Ramos (cell line): ENCODE measurements at regions not wholly inside any gene's neighbourhood (a gene's known extent, or its start where the extent isn't known, plus 50 kb on each side); places are given as distances from the start of the nearest gene placed in this dataset.

Source experiments
- in situ Hi-C: fragments of 300-500 bp; cut with MboI; formaldehyde crosslinking; loops from one replicate; pipeline ENCODE4 v1.14.3; 2022; ENCODE audit warnings: low sequenced_read_pairs; ENCODE audit not compliant: unreplicated experiment

GRCh38 chr6:27091661-27092315 is 155.7 kb upstream of the PRSS16 start:
- in situ Hi-C loops = loop anchor here (25.0 kb wide), 1 partner anchor 754 kb away; no protein-coding TSS in a partner anchor

DNA sequence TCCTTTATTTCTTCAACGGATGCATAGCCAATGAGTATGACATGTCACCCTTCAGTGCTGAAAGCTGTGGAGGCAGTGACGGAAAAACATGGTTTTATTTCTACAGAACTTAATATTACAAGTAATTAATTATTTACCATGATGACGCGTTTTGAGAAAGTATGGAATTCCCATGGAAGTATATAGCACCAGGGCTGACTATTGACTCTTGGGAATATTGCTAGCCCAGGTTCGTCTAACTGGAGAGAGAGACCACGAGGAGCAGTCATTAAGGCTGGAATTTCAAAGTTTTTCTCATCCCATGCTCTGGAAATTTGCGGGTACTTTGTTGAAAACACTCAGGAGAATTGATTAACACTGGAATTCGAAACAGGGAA is 155.2 kb upstream of the PRSS16 start:
- in situ Hi-C loops = loop anchor here (25.0 kb wide), 1 partner anchor 755 kb away; no protein-coding TSS in a partner anchor

DNA sequence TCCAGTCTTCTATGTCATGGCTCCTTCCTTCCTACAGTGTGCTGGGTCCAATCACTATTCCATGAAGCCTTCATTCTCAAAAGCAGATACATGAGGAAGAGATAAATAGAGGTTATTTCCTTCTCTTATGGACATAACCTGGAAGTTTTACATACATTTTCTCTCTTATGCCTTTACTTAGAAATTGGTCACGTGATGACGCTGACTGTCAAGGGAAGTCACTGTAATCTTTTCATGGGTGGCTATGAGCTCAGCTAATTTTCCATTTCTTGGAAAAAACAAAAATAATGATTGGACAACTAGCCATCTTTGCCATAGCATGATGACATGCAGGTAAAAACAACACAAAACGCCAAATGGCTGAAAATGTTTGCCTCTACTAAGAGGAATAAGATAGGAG is 151.6 kb upstream of the PRSS16 start:
- in situ Hi-C loops = loop anchor here (25.0 kb wide), 1 partner anchor 759 kb away; no protein-coding TSS in a partner anchor

DNA sequence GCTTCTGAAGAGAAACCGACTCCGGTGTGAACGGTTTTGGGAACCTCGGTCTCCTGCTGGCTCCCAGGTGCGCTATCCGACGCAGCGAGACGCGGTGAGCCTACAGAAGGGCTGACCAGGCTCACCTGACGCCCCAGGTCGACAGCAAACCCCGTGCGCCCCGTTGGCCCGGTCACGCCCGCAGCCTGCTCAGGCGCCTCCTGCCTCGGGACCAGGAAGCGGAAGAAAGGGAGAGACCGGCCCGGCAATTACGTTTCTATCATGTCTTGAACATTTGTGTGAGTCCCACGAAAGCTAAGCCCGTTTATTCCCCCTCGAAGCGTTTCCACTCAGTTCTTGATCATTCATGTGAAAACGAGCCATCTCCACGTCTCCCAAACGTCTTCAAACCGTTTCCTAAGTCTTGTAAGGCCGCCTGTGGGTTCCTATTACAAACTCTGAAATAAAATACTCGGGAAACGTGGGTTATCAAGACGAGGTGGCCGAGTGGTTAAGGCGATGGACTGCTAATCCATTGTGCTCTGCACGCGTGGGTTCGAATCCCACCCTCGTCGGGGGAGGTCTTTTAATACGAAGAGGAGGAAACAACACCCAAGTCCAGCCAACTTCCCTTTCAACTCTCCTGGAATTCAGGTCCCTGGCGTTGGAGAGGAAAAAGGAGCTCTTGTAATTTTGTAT is 150.5 kb upstream of the PRSS16 start:
- in situ Hi-C loops = loop anchor here (25.0 kb wide), 1 partner anchor 760 kb away; no protein-coding TSS in a partner anchor

DNA sequence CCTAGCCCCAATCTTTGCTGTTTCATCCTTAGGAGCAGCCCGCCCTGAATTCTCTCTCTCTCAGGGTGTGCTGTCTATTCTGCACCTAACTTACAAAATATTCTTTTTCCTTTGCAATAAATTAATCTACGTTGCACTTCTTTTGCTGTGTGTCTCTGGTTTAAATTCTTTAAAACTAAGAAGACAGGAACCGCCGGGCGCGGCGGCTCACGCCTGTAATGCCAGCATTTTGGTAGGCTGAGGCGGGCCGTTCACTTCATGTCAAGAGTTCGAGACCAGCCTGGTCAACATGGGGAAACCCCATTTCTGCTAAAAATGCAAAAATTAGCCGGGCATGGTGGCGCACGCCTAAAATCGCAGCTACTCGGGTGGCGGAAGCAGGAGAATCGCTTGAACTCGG is 148.5 kb upstream of the PRSS16 start:
- in situ Hi-C loops = loop anchor here (25.0 kb wide), 1 partner anchor 762 kb away; no protein-coding TSS in a partner anchor

DNA sequence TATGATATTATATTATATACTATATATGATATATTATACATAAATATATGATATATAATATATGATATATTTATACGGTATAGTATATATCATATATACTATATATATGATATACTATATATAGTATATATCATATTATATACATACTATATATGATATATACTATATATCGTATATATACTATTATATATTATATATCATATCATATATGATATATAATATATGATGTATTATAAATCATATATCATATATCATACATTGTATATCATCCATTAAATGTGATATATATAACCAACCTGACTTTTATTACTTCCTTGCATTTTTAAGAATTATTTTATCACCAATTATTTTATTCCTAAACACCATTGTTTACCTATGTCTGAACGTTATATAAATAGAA is 146.6 kb upstream of the PRSS16 start:
- in situ Hi-C loops = no loop called here

- in situ Hi-C loops = no loop called here
Measured at GRCh38 chr6:27101824-27102223, 145.7 kb upstream of the PRSS16 start.

- in situ Hi-C loops = no loop called here
Measured at GRCh38 chr6:27106382-27106781, 141.1 kb upstream of the PRSS16 start.

DNA sequence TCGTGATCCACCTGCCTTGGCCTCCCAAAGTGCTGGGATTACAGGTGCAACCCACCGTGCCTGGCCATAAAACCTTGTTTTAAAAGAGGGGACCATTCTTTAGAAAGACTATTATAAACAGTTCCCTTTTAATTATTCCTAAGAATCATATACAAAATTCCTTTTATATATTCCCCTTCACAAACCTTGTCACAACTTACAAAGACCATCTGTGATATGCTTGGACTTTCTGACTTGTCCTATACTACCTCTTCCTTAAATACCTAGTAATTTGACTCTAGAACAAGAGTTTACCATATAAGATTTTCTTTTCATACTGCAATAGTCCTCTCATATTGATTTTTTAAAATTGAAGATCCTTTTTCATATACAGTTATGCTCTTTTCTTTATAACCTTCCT is 135.8 kb upstream of the PRSS16 start:
- in situ Hi-C loops = no loop called here

DNA sequence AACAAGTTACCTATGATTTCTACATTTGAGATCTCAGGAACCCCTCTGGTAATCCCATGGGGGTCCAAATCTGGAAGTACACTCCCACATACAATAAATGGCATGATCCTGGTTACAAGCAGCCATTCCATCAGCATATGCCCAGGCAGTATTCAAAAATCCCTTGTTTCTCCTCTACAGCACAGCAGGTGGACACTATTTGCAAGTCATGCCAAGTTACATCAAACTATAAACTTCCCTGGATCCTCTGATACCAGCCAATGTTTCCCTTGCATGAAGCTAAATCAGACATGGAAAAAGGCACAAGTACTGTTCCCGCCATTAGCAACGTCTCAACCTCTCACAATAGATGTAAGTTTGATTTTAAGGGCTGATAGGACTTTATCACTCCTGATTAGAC is 134.5 kb upstream of the PRSS16 start:
- in situ Hi-C loops = no loop called here

GRCh38 chr6:27119329-27119728 is 128.2 kb upstream of the PRSS16 start:
- in situ Hi-C loops = no loop called here

- in situ Hi-C loops = no loop called here
Measured at GRCh38 chr6:27119761-27120160, 127.7 kb upstream of the PRSS16 start.

DNA sequence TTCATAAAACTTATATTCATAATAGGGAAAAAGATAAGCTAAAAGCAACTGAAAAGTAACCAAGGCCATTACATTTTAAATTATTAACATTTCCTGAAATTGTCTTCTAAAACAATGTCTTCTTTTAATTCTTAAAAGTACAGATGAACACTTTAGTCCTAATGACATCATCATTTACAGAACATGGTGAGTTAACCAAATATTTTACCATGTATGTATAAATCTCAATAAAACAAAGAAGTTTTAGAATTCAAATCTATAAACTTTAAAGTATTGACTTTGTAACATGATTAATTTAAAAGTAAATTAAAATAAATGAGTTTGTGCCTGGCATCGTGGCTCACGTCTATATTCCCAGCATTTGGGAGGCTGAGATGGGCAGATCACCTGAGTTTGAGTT is 125.9 kb upstream of the PRSS16 start:
- in situ Hi-C loops = no loop called here

DNA sequence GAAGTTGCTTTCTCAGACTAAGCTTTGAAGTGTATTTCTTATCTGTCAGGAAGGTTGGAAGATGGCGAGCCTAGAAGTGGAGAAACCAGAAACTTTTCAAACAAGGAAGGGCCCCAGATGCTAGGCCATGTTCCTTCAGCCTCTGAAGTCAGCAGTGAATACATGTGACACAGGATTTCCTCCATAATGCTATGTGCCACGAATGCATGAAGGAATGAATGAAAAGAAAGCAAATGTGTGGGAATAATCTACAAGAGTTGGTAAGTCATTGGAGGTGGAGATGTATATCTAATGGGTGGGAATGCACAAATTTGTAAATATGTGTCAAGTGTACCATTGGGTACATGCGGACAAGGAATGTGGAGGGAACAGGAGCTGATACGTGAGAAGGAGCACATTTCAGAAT is 123.2 kb upstream of the PRSS16 start:
- in situ Hi-C loops = no loop called here

DNA sequence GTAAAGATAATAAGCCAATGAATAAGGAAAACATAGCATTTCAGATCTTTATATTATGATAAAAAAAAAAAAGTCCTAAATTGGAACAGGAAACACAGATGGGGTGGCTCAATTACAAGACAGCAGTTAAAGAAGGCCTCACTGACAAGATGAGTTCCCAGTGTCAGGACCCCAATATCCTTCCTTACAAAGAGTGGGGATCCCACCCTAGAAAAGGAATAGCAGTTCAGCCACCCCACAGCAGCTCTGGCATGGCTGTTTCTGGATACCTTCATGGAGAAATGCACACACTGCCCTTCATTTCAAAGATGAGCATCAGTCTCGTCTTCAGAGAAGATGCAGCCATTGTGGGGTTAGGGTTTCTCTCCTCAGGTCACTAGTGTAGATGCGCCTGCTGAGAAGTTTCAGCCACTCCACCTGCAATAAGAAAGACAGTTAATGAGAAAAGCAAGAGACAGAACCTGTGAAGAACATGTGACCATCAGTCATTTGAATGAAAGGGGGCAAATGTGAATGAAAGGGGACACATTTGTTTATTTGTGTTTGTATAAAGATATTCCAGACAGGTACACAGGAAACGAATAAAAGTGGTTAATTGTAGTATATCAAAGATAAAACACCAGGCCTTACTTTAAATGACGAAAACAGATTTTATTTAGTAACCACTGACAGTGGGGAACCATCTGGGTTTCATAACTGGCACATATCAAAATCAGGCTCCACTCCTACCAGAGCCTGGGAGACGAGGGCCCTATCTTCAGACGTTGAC is 121.3 kb upstream of the PRSS16 start:
- in situ Hi-C loops = loop anchor here (25.0 kb wide), 2 partner anchors 764 to 1739 kb away; partner anchors contain the start of gene BTN3A2

GRCh38 chr6:27126815-27127537 is 120.5 kb upstream of the PRSS16 start:
- in situ Hi-C loops = loop anchor here (25.0 kb wide), 2 partner anchors 765 to 1740 kb away; partner anchors contain the start of gene BTN3A2

DNA sequence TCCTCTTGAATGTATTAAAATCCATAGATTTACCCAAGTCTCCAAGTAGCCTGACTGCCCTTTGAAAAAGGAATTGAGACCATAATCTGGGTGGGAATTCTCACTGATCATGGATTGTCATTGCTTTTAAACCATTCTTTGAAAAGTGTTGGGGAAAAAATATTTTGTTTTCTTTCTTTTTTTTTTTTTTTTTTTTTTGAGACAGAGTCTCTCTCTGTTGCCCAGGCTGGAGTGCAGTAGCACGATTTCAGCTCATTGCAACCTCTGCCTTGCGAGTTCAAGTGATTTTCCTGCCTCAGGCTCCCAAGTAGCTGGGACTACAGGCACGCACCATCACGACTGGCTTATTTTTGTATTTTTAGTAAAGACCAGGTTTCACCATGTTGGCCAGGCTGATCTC is 119.6 kb upstream of the PRSS16 start:
- in situ Hi-C loops = loop anchor here (25.0 kb wide), 2 partner anchors 766 to 1741 kb away; partner anchors contain the start of gene BTN3A2

DNA sequence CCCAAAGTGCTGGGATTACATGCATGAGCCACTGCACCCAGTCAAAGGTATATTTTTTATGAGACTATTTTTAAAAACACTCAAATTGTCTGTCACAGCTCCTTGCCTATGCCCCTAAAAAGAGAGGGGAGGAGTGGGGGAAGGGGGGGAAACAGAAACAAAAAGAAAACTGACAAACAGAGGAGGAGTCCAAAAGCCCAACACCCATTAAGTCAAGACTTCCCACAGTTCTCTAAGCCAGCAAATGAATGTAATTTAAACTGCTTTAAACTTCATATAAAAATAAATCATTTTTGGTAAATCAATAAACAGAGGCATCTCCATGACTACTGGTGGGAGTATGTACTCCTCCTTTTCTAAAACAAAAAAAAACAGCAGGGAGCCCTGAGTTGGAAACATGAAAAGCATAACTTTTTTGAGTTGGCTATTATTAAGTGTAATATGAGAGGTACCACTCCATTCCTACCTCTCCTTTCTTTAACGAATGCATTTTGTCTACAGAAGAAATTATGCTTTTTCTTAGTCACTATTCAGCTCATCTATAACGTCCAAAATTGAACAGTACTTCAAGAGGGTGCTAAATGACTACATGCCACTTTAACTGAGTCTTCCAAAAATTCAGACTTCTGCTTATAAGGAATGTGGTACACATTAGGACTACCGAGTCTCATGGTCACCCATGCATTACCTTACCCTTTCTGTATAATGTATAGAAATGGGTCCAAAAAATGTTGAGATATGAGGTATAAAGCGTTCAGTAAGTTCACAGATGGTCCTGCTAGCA is 119.0 kb upstream of the PRSS16 start:
- in situ Hi-C loops = loop anchor here (25.0 kb wide), 2 partner anchors 766 to 1741 kb away; partner anchors contain the start of gene BTN3A2

- in situ Hi-C loops = loop anchor here (25.0 kb wide), 2 partner anchors 767 to 1742 kb away; partner anchors contain the start of gene BTN3A2
Measured at GRCh38 chr6:27129095-27129815, 118.2 kb upstream of the PRSS16 start.
